SU-DHL-6 (cell line): ENCODE measurements at regions not wholly inside any gene's neighbourhood (a gene's known extent, or its start where the extent isn't known, plus 50 kb on each side); places are given as distances from the start of the nearest gene placed in this dataset.

Experiments used
- EZH2phosphoT487 ChIP-seq: fragments of 200-600 bp; sonication (generic), shearing (Covaris generic); conservative IDR thresholded peaks from 2 replicates; pipeline ENCODE4 v1.6.1; 2018; ENCODE audit warnings: mild to moderate bottlenecking, antibody characterized with exemption, low read length, moderate library complexity, mixed read lengths
- TF ChIP-seq, protein P1 (sequence below): fragments of 200-600 bp; sonication (generic); IDR thresholded peaks from one replicate; pipeline ENCODE4 v1.5.1; 2017; ENCODE audit warnings: antibody characterized with exemption, mild to moderate bottlenecking, low read length, moderate library complexity; ENCODE audit not compliant: insufficient read depth, poor library complexity, severe bottlenecking

DNA sequence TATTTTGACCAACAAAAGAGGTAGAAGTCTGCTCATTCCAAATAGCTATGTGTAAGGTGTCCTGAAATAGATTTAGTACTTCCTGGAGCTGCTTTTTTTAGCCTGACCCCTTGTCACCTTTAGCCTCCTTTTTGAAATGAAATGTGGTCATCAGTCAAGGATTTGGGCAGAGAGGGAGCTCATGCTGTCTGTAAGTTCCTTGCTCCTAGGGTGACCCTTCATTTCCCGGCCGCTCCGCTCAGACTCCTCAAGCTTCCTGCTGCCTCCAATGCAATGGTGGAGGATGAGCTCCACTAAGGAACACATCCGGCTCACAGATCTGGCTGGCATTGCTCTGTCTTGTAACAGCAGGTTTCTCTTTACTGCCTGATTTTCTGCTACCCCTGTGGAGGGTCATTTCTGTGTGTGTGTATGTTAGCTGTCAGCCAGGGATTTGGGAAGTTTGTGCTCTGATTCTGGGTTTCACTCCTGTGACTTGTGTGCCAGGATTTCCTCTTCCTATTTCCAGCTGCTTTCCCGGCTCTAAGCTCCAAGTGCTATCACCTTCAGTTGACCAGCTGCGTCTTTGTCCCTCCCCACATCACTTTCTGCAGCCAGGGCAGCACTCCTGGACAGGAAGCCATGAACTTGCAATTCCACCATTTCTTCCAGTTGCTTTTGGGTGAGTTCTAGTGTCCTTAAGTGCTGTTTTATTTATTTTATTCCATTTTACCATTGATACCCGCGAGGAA, 265.9 kb downstream of the ICE1 start:
- TF ChIP-seq, protein P1, sequence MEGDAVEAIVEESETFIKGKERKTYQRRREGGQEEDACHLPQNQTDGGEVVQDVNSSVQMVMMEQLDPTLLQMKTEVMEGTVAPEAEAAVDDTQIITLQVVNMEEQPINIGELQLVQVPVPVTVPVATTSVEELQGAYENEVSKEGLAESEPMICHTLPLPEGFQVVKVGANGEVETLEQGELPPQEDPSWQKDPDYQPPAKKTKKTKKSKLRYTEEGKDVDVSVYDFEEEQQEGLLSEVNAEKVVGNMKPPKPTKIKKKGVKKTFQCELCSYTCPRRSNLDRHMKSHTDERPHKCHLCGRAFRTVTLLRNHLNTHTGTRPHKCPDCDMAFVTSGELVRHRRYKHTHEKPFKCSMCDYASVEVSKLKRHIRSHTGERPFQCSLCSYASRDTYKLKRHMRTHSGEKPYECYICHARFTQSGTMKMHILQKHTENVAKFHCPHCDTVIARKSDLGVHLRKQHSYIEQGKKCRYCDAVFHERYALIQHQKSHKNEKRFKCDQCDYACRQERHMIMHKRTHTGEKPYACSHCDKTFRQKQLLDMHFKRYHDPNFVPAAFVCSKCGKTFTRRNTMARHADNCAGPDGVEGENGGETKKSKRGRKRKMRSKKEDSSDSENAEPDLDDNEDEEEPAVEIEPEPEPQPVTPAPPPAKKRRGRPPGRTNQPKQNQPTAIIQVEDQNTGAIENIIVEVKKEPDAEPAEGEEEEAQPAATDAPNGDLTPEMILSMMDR = no peak
- TF ChIP-seq EZH2phosphoT487 = no peak
